Fibroblast of skin of scalp (primary cell): ENCODE measurements at regions not wholly inside any gene's neighbourhood (a gene's known extent, or its start where the extent isn't known, plus 50 kb on each side); places are given as distances from the start of the nearest gene placed in this dataset.
A peak's percentile ranks its signal among the peaks of the same experiment; 100 is the strongest.

Source experiments
- DNase-seq: peaks from one replicate; pipeline ENCODE4 v3.0.0-alpha.2; 2013

- DNase-seq: peak; percentile 75
These were observed 158.9 kb downstream of the TMX1 start for GRCh38 chr14:51398898-51399297.

- DNase-seq: no peak
These were observed 160.1 kb downstream of the TMX1 start for GRCh38 chr14:51400139-51400538.

GRCh38 chr14:51401272-51401671 lies 161.2 kb downstream of the TMX1 start:
- no peak for DNase-seq

- DNase-seq: no peak
These were observed 161.7 kb downstream of the TMX1 start for GRCh38 chr14:51401756-51402155.

- DNase-seq: peak; percentile 77
These were observed 170.8 kb downstream of the TMX1 start for GRCh38 chr14:51410897-51411296.

- no peak for DNase-seq
These were observed 179.6 kb downstream of the TMX1 start for GRCh38 chr14:51419685-51420084.

- DNase-seq: no peak
These were observed 182.7 kb downstream of the TMX1 start for GRCh38 chr14:51422704-51423103.

- DNase-seq: no peak
These were observed 184.0 kb downstream of the TMX1 start for GRCh38 chr14:51424041-51424440.

GRCh38 chr14:51424561-51425251 lies 184.7 kb downstream of the TMX1 start:
- DNase-seq: peak; percentile 87

- no peak for DNase-seq
These were observed 188.9 kb downstream of the TMX1 start for GRCh38 chr14:51428981-51429380.

- DNase-seq: no peak
These were observed 190.0 kb downstream of the TMX1 start for GRCh38 chr14:51430079-51430478.

GRCh38 chr14:51430633-51431032 lies 190.6 kb downstream of the TMX1 start:
- peak; percentile 91 for DNase-seq

- DNase-seq: peak; percentile 51
These were observed 191.1 kb downstream of the TMX1 start for GRCh38 chr14:51431033-51431709.

GRCh38 chr14:51431741-51432140 lies 191.7 kb downstream of the TMX1 start:
- DNase-seq: no peak

- no peak for DNase-seq
These were observed 192.4 kb downstream of the TMX1 start for GRCh38 chr14:51432302-51432948.

GRCh38 chr14:51436630-51437029 lies 196.6 kb downstream of the TMX1 start:
- DNase-seq: no peak

GRCh38 chr14:51439896-51440295 lies 199.8 kb downstream of the TMX1 start:
- no peak for DNase-seq

- DNase-seq: no peak
These were observed 201.0 kb downstream of the TMX1 start for GRCh38 chr14:51441001-51441400.

- DNase-seq: peak; percentile 98
These were observed 202.6 kb downstream of the TMX1 start for GRCh38 chr14:51442513-51443175.

GRCh38 chr14:51443195-51444018 lies 203.4 kb downstream of the TMX1 start:
- DNase-seq: peak; percentile 87

- no peak for DNase-seq
These were observed 204.4 kb downstream of the TMX1 start for GRCh38 chr14:51444353-51445000.

- no peak for DNase-seq
These were observed 204.9 kb downstream of the TMX1 start for GRCh38 chr14:51445001-51445390.
